ENCODE measurements at regions not wholly inside any gene's neighbourhood (a gene's known extent, or its start where the extent isn't known, plus 50 kb on each side); places are given as distances from the start of the nearest gene placed in this dataset.

DNA sequence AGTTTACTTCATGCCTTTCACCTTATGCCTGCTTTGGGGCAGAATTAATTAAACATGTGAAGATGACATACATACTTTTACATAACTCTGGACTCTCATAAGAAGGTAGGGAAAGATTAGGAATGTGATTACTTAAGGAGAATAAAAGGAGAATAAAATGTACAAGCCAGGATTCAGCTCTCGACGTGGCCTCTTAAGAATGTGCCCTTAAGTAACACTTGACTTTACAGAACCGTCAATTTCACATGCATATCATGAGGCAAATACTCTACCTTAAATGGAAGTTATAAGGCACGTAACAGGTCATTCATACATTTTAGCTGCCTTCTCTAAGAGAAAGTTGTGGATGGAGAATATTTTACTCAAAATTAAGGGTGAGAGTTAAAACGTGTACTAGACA lies 263.7 kb upstream of the LMCD1 start:
- TF ChIP-seq CTCF (conservative IDR thresholded peaks at IDR 0.05 in 1 of 2, IDR thresholded peaks at IDR 0.05 in 1 of 2; ENCODE audit: low read depth in 1 of 2, low read length in 2 of 2) (no peak), EZH2 (IDR thresholded peaks at IDR 0.05; ENCODE audit: low read length, missing control alignments) (no peak)
